ENCODE measurements at regions not wholly inside any gene's neighbourhood (a gene's known extent, or its start where the extent isn't known, plus 50 kb on each side); places are given as distances from the start of the nearest gene placed in this dataset.
"Not testable (repeated sequence)": the region's sequence is repeated elsewhere in the genome, so short reads cannot be mapped to it uniquely, and the experiment has no call there.

GRCh38 chr12:42733911-42734310 is 144.4 kb upstream of the PRICKLE1 start:
- no peak overlapping the region for H3K27ac ChIP-seq (ENCODE audit: low read depth, low read length, severe bottlenecking)
- H3K4me1 ChIP-seq (ENCODE audit: control insufficient read depth, insufficient read depth, low read length, poor library complexity, severe bottlenecking): peaks cover 17% of the 10 kb centered on the region
- H3K9me3 ChIP-seq (ENCODE audit: control insufficient read depth, low read length): peaks cover 6% of the 10 kb centered on the region
- no peak overlapping the region for H3K4me3 ChIP-seq (ENCODE audit: extremely low read depth, insufficient read depth, low read length, poor library complexity, severe bottlenecking)
- 80 to 100% methylated on average over 1 to 2 of the region's 3 CpGs for WGBS, 2 experiments (ENCODE audit: insufficient coverage in 2 of 2)
- no peaks in the 10 kb centered on the region for H3K36me3 ChIP-seq (ENCODE audit: control insufficient read depth, insufficient read depth, low read length)

GRCh38 chr12:42732908-42733411 is 143.4 kb upstream of the PRICKLE1 start:
- H3K9me3 ChIP-seq (ENCODE audit: control insufficient read depth, low read length): peaks cover 6% of the 10 kb centered on the region
- H3K36me3 ChIP-seq (ENCODE audit: control insufficient read depth, insufficient read depth, low read length): no peaks in the 10 kb centered on the region
- H3K4me1 ChIP-seq (ENCODE audit: control insufficient read depth, insufficient read depth, low read length, poor library complexity, severe bottlenecking): peaks cover 17% of the 10 kb centered on the region
- no peak overlapping the region for H3K4me3 ChIP-seq (ENCODE audit: extremely low read depth, insufficient read depth, low read length, poor library complexity, severe bottlenecking)
- no peak overlapping the region for H3K27ac ChIP-seq (ENCODE audit: low read depth, low read length, severe bottlenecking)
- 88% methylated on average over 1 of the region's 3 CpGs; no CpG with 5 or more reads in 1 of the 2 experiments for WGBS, 2 experiments (ENCODE audit: insufficient coverage in 2 of 2)

GRCh38 chr12:42730291-42730690 is 140.7 kb upstream of the PRICKLE1 start:
- no peak overlapping the region for H3K27ac ChIP-seq (ENCODE audit: low read depth, low read length, severe bottlenecking)
- WGBS, 2 experiments (ENCODE audit: insufficient coverage in 2 of 2): 83 to 89% methylated on average over 1 to 2 of the region's 4 CpGs

GRCh38 chr12:42729535-42729900 is 140.0 kb upstream of the PRICKLE1 start:
- Histone ChIP-seq H3K27ac (ENCODE audit: low read depth, low read length, severe bottlenecking) (no peak overlapping the region), H3K36me3 (ENCODE audit: control insufficient read depth, insufficient read depth, low read length) (no peaks in the 10 kb centered on the region), H3K4me3 (ENCODE audit: extremely low read depth, insufficient read depth, low read length, poor library complexity, severe bottlenecking) (no peak overlapping the region), H3K9me3 (ENCODE audit: control insufficient read depth, low read length) (peaks cover 24% of the 10 kb centered on the region), H3K4me1 (ENCODE audit: control insufficient read depth, insufficient read depth, low read length, poor library complexity, severe bottlenecking) (peaks cover 9% of the 10 kb centered on the region)
- 100% methylated on average over 1 of the region's 3 CpGs; no CpG with 5 or more reads in 1 of the 2 experiments for WGBS, 2 experiments (ENCODE audit: insufficient coverage in 2 of 2)

More at GRCh38 chr12:42730291-42730690, 140.7 kb upstream of the PRICKLE1 start:
- H3K9me3 ChIP-seq (ENCODE audit: control insufficient read depth, low read length): peaks cover 24% of the 10 kb centered on the region
- H3K4me3 ChIP-seq (ENCODE audit: extremely low read depth, insufficient read depth, low read length, poor library complexity, severe bottlenecking): no peak overlapping the region
- no peaks in the 10 kb centered on the region for H3K36me3 ChIP-seq (ENCODE audit: control insufficient read depth, insufficient read depth, low read length)
- peaks cover 9% of the 10 kb centered on the region for H3K4me1 ChIP-seq (ENCODE audit: control insufficient read depth, insufficient read depth, low read length, poor library complexity, severe bottlenecking)

GRCh38 chr12:42728770-42729534 is 139.4 kb upstream of the PRICKLE1 start:
- Histone ChIP-seq H3K36me3 (ENCODE audit: control insufficient read depth, insufficient read depth, low read length) (no peaks in the 10 kb centered on the region), H3K4me3 (ENCODE audit: extremely low read depth, insufficient read depth, low read length, poor library complexity, severe bottlenecking) (no peak overlapping the region), H3K9me3 (ENCODE audit: control insufficient read depth, low read length) (peaks cover 24% of the 10 kb centered on the region), H3K4me1 (ENCODE audit: control insufficient read depth, insufficient read depth, low read length, poor library complexity, severe bottlenecking) (peaks cover 9% of the 10 kb centered on the region), H3K27ac (ENCODE audit: low read depth, low read length, severe bottlenecking) (no peak overlapping the region)
- WGBS, 2 experiments (ENCODE audit: insufficient coverage in 2 of 2): 85 to 98% methylated on average over 5 to 6 of the region's 9 CpGs

GRCh38 chr12:42728287-42728686 is 138.7 kb upstream of the PRICKLE1 start:
- Histone ChIP-seq H3K9me3 (ENCODE audit: control insufficient read depth, low read length) (peaks cover 24% of the 10 kb centered on the region), H3K36me3 (ENCODE audit: control insufficient read depth, insufficient read depth, low read length) (no peaks in the 10 kb centered on the region), H3K4me3 (ENCODE audit: extremely low read depth, insufficient read depth, low read length, poor library complexity, severe bottlenecking) (no peak overlapping the region), H3K4me1 (ENCODE audit: control insufficient read depth, insufficient read depth, low read length, poor library complexity, severe bottlenecking) (peaks cover 9% of the 10 kb centered on the region), H3K27ac (ENCODE audit: low read depth, low read length, severe bottlenecking) (no peak overlapping the region)
- WGBS, 2 experiments (ENCODE audit: insufficient coverage in 2 of 2): 90 to 94% methylated on average over 2 of the region's 2 CpGs

- no peak overlapping the region for H3K27ac ChIP-seq (ENCODE audit: low read depth, low read length, severe bottlenecking)
- 83% methylated on average over 2 of the region's 3 CpGs; no CpG with 5 or more reads in 1 of the 2 experiments for WGBS, 2 experiments (ENCODE audit: insufficient coverage in 2 of 2)
- peaks cover 6% of the 10 kb centered on the region for H3K4me1 ChIP-seq (ENCODE audit: control insufficient read depth, insufficient read depth, low read length, poor library complexity, severe bottlenecking)
- no peaks in the 10 kb centered on the region for H3K36me3 ChIP-seq (ENCODE audit: control insufficient read depth, insufficient read depth, low read length)
- H3K9me3 ChIP-seq (ENCODE audit: control insufficient read depth, low read length): peaks cover 18% of the 10 kb centered on the region
- H3K4me3 ChIP-seq (ENCODE audit: extremely low read depth, insufficient read depth, low read length, poor library complexity, severe bottlenecking): no peak overlapping the region
These were observed 136.3 kb upstream of the PRICKLE1 start for GRCh38 chr12:42725809-42726208.

GRCh38 chr12:42716491-42716891 is 126.9 kb upstream of the PRICKLE1 start:
- peaks cover 7% of the 10 kb centered on the region for H3K9me3 ChIP-seq (ENCODE audit: control insufficient read depth, low read length)
- H3K4me3 ChIP-seq (ENCODE audit: extremely low read depth, insufficient read depth, low read length, poor library complexity, severe bottlenecking): no peak overlapping the region
- H3K4me1 ChIP-seq (ENCODE audit: control insufficient read depth, insufficient read depth, low read length, poor library complexity, severe bottlenecking): peaks cover 7% of the 10 kb centered on the region
- 79 to 83% methylated on average over 3 to 5 of the region's 5 CpGs for WGBS, 2 experiments (ENCODE audit: insufficient coverage in 2 of 2)
- no peaks in the 10 kb centered on the region for H3K36me3 ChIP-seq (ENCODE audit: control insufficient read depth, insufficient read depth, low read length)
- H3K27ac ChIP-seq (ENCODE audit: low read depth, low read length, severe bottlenecking): peak overlapping the region; percentile 42

GRCh38 chr12:42713566-42713965 is 124.0 kb upstream of the PRICKLE1 start:
- H3K4me3 ChIP-seq (ENCODE audit: extremely low read depth, insufficient read depth, low read length, poor library complexity, severe bottlenecking); H3K4me1 ChIP-seq (ENCODE audit: control insufficient read depth, insufficient read depth, low read length, poor library complexity, severe bottlenecking); H3K9me3 ChIP-seq (ENCODE audit: control insufficient read depth, low read length); H3K36me3 ChIP-seq (ENCODE audit: control insufficient read depth, insufficient read depth, low read length); H3K27ac ChIP-seq (ENCODE audit: low read depth, low read length, severe bottlenecking): not testable (repeated sequence)
- no CpG with 5 or more reads among the region's 3 CpGs for WGBS, 2 experiments (ENCODE audit: insufficient coverage in 2 of 2)

GRCh38 chr12:42708374-42708773 is 118.8 kb upstream of the PRICKLE1 start:
- not testable (repeated sequence) for H3K4me3 ChIP-seq (ENCODE audit: extremely low read depth, insufficient read depth, low read length, poor library complexity, severe bottlenecking); H3K9me3 ChIP-seq (ENCODE audit: control insufficient read depth, low read length); H3K4me1 ChIP-seq (ENCODE audit: control insufficient read depth, insufficient read depth, low read length, poor library complexity, severe bottlenecking); H3K27ac ChIP-seq (ENCODE audit: low read depth, low read length, severe bottlenecking); H3K36me3 ChIP-seq (ENCODE audit: control insufficient read depth, insufficient read depth, low read length)
- WGBS, 2 experiments (ENCODE audit: insufficient coverage in 2 of 2): 49 to 51% methylated on average over 3 to 4 of the region's 6 CpGs

All from mesodermal cell (in vitro differentiated cells).